T-cell (primary cell): ENCODE measurements at regions not wholly inside any gene's neighbourhood (a gene's known extent, or its start where the extent isn't known, plus 50 kb on each side); places are given as distances from the start of the nearest gene placed in this dataset.
"Not testable (repeated sequence)": the region's sequence is repeated elsewhere in the genome, so short reads cannot be mapped to it uniquely, and the experiment has no call there.

Experiments used
- ATAC-seq, 4 experiments: fragments of 200-7000 bp in 3 of 4; fragments of 150-1000 bp in 1 of 4; cut with Tn5 transposase; replicated peaks in 1 of 4; 1 replicate in 3 of 4; 2 replicates in 1 of 4; pipeline ENCODE4 v1.10.0; 2021; ENCODE audit warnings: moderate library complexity in 3 of 4, mild to moderate bottlenecking in 2 of 4, moderate number of reproducible peaks in 1 of 4
- CTCF ChIA-PET, 2 donors: fragments of 300-600 bp; sonication (Branson Sonifier 250); formaldehyde crosslinking; loops; one replicate each; lab custom pipeline; 2022; ENCODE audit warnings: antibody characterized with exemption in 2 of 2; lab: Charles Lee
- POLR2A ChIA-PET, 2 donors: fragments of 300-600 bp; sonication (Branson Sonifier 250); formaldehyde crosslinking; loops; one replicate each; lab custom pipeline; 2022; ENCODE audit warnings: antibody characterized with exemption in 2 of 2; lab: Charles Lee
- DNase-seq, 35 experiments: peaks; one replicate each; pipeline versions ENCODE4 v3.0.0 to v3.0.0-alpha.2; 2013 to 2023
- H3K27ac ChIP-seq: one replicate; pipeline ENCODE4 v1.5.1; 2013; ENCODE audit warnings: low read length
- H3K27me3 ChIP-seq, 2 experiments: replicated peaks in 1 of 2; 1 replicate in 1 of 2; 2 replicates in 1 of 2; pipeline versions ENCODE4 v1.6.1 to v1.7.0; 2013; ENCODE audit warnings: low read length in 1 of 2, mixed read lengths in 1 of 2; ENCODE audit not compliant: control insufficient read depth in 2 of 2, insufficient read depth in 2 of 2; ENCODE audit errors: extremely low read depth in 1 of 2
- H3K36me3 ChIP-seq, 2 donors: 1 replicate in 1 of 2; 2 replicates in 1 of 2; pipeline versions ENCODE4 v1.6.1 to v1.7.0; 2013; ENCODE audit warnings: low read length in 1 of 2; ENCODE audit not compliant: control insufficient read depth in 2 of 2, insufficient read depth in 1 of 2; ENCODE audit errors: extremely low read depth in 1 of 2
- H3K4me1 ChIP-seq, 2 experiments: 1 replicate in 1 of 2; 2 replicates in 1 of 2; pipeline versions ENCODE4 v1.6.1 to v1.7.0; 2013; ENCODE audit warnings: low read length in 2 of 2, mixed read lengths in 1 of 2; ENCODE audit not compliant: insufficient read depth in 2 of 2, control insufficient read depth in 1 of 2; ENCODE audit errors: extremely low read depth in 1 of 2
- H3K4me3 ChIP-seq, 2 donors: 1 replicate in 1 of 2; 2 replicates in 1 of 2; pipeline versions ENCODE4 v1.5.1 to v1.7.0; 2013; ENCODE audit warnings: mild to moderate bottlenecking in 2 of 2, low read length in 1 of 2, moderate library complexity in 1 of 2; ENCODE audit not compliant: control insufficient read depth in 1 of 2; ENCODE audit errors: extremely low read depth in 1 of 2
- H3K9me3 ChIP-seq: 2 replicates; pipeline ENCODE4 v1.7.0; 2013
- H3K27ac Mint-ChIP-seq, 2 donors: one replicate each; pipeline ENCODE4 v1.8.0; 2020 to 2021; ENCODE audit warnings: mild to moderate bottlenecking in 2 of 2, mixed read lengths in 2 of 2
- H3K27me3 Mint-ChIP-seq, 2 donors: one replicate each; pipeline ENCODE4 v1.8.0; 2021 to 2022; ENCODE audit warnings: mixed read lengths in 2 of 2
- H3K36me3 Mint-ChIP-seq: one replicate; pipeline ENCODE4 v1.8.0; 2021; ENCODE audit warnings: mixed read lengths
- H3K4me1 Mint-ChIP-seq, 3 donors: one replicate each; pipeline ENCODE4 v1.8.0; 2020 to 2022; ENCODE audit warnings: mixed read lengths in 3 of 3, mild to moderate bottlenecking in 1 of 3
- H3K4me3 Mint-ChIP-seq, 3 donors: one replicate each; pipeline ENCODE4 v1.8.0; 2020 to 2022; ENCODE audit warnings: mild to moderate bottlenecking in 3 of 3, mixed read lengths in 3 of 3, moderate library complexity in 3 of 3
- H3K9me3 Mint-ChIP-seq, 3 donors: one replicate each; pipeline ENCODE4 v1.8.0; 2020 to 2022; ENCODE audit warnings: mixed read lengths in 3 of 3
- whole genome bisulfite sequencing: methylation state at CpG from one replicate; pipeline ENCODE4 v1.1.5; 2013; ENCODE audit warnings: missing lambda C conversion rate; ENCODE audit not compliant: insufficient coverage; 5-methylcytosine and 5-hydroxymethylcytosine counted together

DNA sequence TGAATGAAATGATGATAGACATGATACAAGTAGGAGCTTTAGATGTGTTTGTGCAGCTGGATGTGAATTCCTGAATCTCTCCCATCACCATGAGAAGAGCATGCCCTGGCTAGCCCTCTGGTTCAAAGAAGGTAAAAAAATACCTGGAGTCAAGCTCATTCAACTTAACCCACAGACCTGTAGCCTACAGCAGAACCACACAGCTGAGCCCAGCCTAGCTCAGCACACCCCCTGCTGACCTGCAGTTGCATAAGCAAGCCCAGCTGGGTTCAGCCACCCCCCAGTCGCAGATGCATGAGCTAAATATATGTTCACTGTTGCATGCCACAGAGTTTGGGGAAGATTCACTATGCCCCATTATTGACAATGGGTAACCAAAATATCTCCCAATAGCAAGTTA is 130.6 kb upstream of the RRN3 start:
- DNase-seq, H3K27ac ChIP-seq, H3K9me3 Mint-ChIP-seq, H3K4me1 Mint-ChIP-seq, H3K9me3 ChIP-seq, H3K36me3 Mint-ChIP-seq, H3K4me1 ChIP-seq, H3K27me3 Mint-ChIP-seq, H3K27ac Mint-ChIP-seq, CTCF ChIA-PET, H3K27me3 ChIP-seq, ATAC-seq, H3K36me3 ChIP-seq, POLR2A ChIA-PET, H3K4me3 ChIP-seq, H3K4me3 Mint-ChIP-seq: not testable (repeated sequence)
- WGBS, result no CpG with 5 or more reads among the region's 1 CpG

DNA sequence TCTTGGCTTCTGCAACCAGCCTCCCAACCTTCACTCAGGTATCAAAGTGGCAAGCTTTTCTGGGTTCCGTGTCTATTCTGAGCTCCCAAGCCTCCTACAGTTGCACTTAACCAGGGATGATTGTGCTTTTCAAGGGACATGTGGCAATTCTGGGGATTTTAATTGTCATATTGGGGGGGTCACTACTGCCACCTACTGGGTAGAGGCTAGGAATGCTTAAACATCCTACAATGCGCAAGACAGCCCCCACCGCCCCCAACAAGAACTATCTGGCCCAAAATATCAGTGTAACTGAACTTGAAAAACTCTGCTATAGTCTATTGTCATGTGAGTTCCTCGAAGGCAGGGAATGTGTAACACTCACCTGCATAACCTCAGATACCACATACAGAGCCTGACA is 129.3 kb upstream of the RRN3 start:
- H3K4me3 ChIP-seq, H3K4me3 Mint-ChIP-seq, DNase-seq, H3K27ac ChIP-seq, H3K9me3 Mint-ChIP-seq, H3K36me3 ChIP-seq, H3K4me1 ChIP-seq, H3K27ac Mint-ChIP-seq, CTCF ChIA-PET, H3K27me3 ChIP-seq, H3K27me3 Mint-ChIP-seq, ATAC-seq, H3K4me1 Mint-ChIP-seq, H3K36me3 Mint-ChIP-seq, H3K9me3 ChIP-seq, POLR2A ChIA-PET: not testable (repeated sequence)
- no CpG with 5 or more reads among the region's 4 CpGs for WGBS

DNA sequence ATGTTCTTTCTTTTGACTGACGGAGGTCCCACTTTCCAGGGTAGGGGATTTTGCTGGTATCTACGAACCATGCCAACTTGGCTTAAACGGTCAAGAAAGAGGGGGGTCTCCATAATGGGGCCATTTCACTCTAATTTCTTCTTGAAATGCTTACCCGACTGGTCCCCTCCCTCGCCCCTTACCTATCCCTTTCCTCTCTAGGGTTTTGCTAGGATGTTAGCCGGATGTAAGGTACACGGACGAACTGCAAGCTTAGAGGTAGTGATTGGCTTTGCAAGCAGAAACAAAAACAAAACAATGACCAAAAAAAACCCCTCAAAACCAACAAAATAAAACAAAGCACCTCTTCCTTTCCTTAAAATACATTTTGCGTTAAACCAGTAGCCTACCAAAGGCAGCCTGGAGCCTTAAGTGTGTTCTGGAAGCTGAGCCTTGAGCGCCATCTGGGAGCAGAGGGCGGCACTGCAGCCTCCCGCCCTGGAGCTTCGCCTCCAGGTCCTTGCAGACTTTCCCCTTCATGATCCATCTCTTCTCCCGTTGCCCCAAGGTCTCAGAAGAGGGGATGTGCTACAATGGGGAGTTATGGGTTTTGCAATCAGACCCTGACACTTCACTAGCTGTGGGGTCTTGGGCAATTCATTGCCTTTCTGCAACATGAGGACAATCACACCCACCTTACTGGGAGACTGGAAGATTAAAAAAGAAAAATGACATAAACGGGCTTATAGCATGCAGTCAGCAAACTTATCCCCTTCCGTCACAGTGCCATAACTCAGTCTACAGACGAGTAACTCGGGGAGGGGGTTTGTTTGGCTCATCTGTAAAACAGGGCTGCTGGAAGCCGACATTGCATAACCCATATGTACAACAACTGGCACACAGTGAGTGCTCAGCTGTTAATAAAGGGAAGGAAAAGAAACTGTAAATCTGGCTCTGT is 125.9 kb upstream of the RRN3 start:
- H3K4me3 ChIP-seq, CTCF ChIA-PET, H3K27me3 Mint-ChIP-seq, H3K9me3 Mint-ChIP-seq, H3K4me1 Mint-ChIP-seq, POLR2A ChIA-PET, H3K4me1 ChIP-seq, H3K36me3 Mint-ChIP-seq, H3K36me3 ChIP-seq, H3K27me3 ChIP-seq, H3K27ac Mint-ChIP-seq, H3K9me3 ChIP-seq, H3K27ac ChIP-seq, H3K4me3 Mint-ChIP-seq: not testable (repeated sequence)
- DNase-seq, result peak in 5 of 35 experiments; percentile 0 to 10 (median 8)
- no CpG with 5 or more reads among the region's 19 CpGs for WGBS
- ATAC-seq, result peak; percentile 51 to 64 (median 60)

DNA sequence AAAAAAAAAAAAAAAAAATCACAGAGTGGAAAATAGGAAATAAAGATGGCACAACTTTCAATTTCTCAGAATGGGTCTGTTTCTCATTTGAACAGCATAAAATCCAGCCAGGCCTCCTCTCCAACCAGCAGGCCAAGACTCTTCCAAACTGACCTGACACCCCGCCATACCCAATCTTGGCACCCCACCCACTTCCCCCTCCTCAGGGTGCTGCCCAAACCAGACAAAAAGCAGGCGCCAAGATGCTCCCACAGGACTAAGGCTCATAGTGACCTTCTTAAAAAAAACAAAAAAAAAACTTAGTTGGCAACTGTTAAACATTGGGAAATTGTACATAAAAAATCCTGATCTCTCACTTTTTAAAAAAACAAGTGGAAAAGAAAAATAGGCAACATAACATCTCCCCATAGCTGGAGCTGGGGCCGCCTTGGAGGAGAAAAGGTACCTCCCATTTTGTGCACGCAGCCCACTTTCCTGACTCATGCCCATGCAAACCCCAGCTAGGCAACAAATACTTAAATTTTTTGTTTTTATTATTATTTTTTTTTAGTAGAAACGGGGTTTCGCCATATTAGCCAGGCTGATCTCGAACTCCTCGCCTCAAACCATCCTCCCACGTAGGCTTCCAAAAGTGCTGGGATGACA is 124.9 kb upstream of the RRN3 start:
- H3K36me3 Mint-ChIP-seq, H3K4me1 Mint-ChIP-seq, H3K27ac Mint-ChIP-seq, DNase-seq, H3K27me3 ChIP-seq, H3K9me3 ChIP-seq, H3K27ac ChIP-seq, CTCF ChIA-PET, H3K27me3 Mint-ChIP-seq, H3K4me3 ChIP-seq, H3K9me3 Mint-ChIP-seq, H3K4me1 ChIP-seq, H3K36me3 ChIP-seq, ATAC-seq, POLR2A ChIA-PET, H3K4me3 Mint-ChIP-seq: not testable (repeated sequence)
- WGBS, result no CpG with 5 or more reads among the region's 9 CpGs

GRCh38 chr16:15207202-15207981 is 113.3 kb upstream of the RRN3 start:
- H3K4me1 ChIP-seq, DNase-seq, H3K9me3 ChIP-seq, H3K36me3 ChIP-seq, H3K27me3 ChIP-seq, H3K36me3 Mint-ChIP-seq, H3K4me3 ChIP-seq, H3K4me3 Mint-ChIP-seq, H3K27me3 Mint-ChIP-seq, H3K27ac ChIP-seq, CTCF ChIA-PET, ATAC-seq, H3K27ac Mint-ChIP-seq, H3K9me3 Mint-ChIP-seq, POLR2A ChIA-PET, H3K4me1 Mint-ChIP-seq: not testable (repeated sequence)
- WGBS, result no CpG with 5 or more reads among the region's 10 CpGs

DNA sequence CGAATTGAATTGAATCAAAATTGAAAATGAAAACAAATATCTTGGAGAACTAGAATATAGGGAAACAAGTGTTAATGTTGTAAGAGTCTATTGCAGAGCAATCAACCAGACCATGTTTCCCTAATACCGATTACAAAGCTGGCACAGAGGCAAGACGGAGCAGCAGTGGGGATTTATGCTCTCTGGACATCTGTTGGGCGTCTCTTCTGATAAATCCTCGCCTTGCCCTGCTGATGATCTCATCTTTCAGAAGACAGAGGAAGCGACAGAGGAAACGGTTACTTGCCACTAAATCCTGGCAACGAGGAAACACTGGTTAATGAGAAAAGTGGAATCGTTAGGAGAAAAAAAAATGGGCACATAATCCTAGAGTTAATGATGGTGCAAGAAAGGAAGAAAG is 112.4 kb upstream of the RRN3 start:
- no CpG with 5 or more reads among the region's 9 CpGs for WGBS

More for the DNA sequence above, 112.4 kb upstream of the RRN3 start:
- CTCF ChIA-PET, DNase-seq, H3K4me1 ChIP-seq, POLR2A ChIA-PET, H3K27me3 ChIP-seq, H3K4me3 ChIP-seq, H3K36me3 ChIP-seq, H3K27me3 Mint-ChIP-seq, H3K36me3 Mint-ChIP-seq, H3K9me3 ChIP-seq, H3K9me3 Mint-ChIP-seq, ATAC-seq, H3K4me3 Mint-ChIP-seq, H3K27ac Mint-ChIP-seq, H3K4me1 Mint-ChIP-seq, H3K27ac ChIP-seq: not testable (repeated sequence)
